HG03159 (cell line): ENCODE measurements at regions not wholly inside any gene's neighbourhood (a gene's known extent, or its start where the extent isn't known, plus 50 kb on each side); places are given as distances from the start of the nearest gene placed in this dataset.

ENCODE experiments used
- ATAC-seq: cut with Tn5 transposase; IDR thresholded peaks from one replicate; pipeline ENCODE4 v1.9.1; 2021; ENCODE audit warnings: mild to moderate bottlenecking, moderate library complexity; ENCODE audit not compliant: unreplicated experiment

- ATAC-seq = no peak
Observed at GRCh38 chr2:40896358-40896757, 444.5 kb upstream of the SLC8A1 start.

GRCh38 chr2:40914666-40915065 lies 462.8 kb upstream of the SLC8A1 start:
- ATAC-seq = no peak

GRCh38 chr2:40915651-40916050 lies 463.8 kb upstream of the SLC8A1 start:
- ATAC-seq = no peak

- ATAC-seq = no peak
Observed at GRCh38 chr2:40935349-40935748, 483.5 kb upstream of the SLC8A1 start.

- ATAC-seq = no peak
Observed at GRCh38 chr2:40937284-40937683, 485.4 kb upstream of the SLC8A1 start.

GRCh38 chr2:40953341-40953740 lies 501.5 kb upstream of the SLC8A1 start:
- ATAC-seq = no peak

- no peak for ATAC-seq
Observed at GRCh38 chr2:40955042-40955441, 503.2 kb upstream of the SLC8A1 start.

- ATAC-seq = no peak
Observed at GRCh38 chr2:40955635-40956034, 503.7 kb upstream of the SLC8A1 start.

- no peak for ATAC-seq
Observed at GRCh38 chr2:40957508-40957907, 505.6 kb upstream of the SLC8A1 start.

- no peak for ATAC-seq
Observed at GRCh38 chr2:40962026-40962425, 510.1 kb upstream of the SLC8A1 start.

- no peak for ATAC-seq
Observed at GRCh38 chr2:40964509-40965250, 512.8 kb upstream of the SLC8A1 start.

- ATAC-seq = no peak
Observed at GRCh38 chr2:40967451-40967850, 515.6 kb upstream of the SLC8A1 start.

GRCh38 chr2:40975151-40975550 lies 523.3 kb upstream of the SLC8A1 start:
- no peak for ATAC-seq

- ATAC-seq = no peak
Observed at GRCh38 chr2:40997362-40997761, 545.5 kb upstream of the SLC8A1 start.

- no peak for ATAC-seq
Observed at GRCh38 chr2:41000374-41000773, 548.5 kb upstream of the SLC8A1 start.

GRCh38 chr2:41000906-41001305 lies 549.0 kb upstream of the SLC8A1 start:
- ATAC-seq = no peak

GRCh38 chr2:41004700-41005099 lies 552.8 kb upstream of the SLC8A1 start:
- ATAC-seq = no peak

- no peak for ATAC-seq
Observed at GRCh38 chr2:41020358-41020757, 568.5 kb upstream of the SLC8A1 start.

GRCh38 chr2:41024816-41025215 lies 572.9 kb upstream of the SLC8A1 start:
- no peak for ATAC-seq

GRCh38 chr2:41026613-41027012 lies 574.7 kb upstream of the SLC8A1 start:
- ATAC-seq = peak; percentile 78

GRCh38 chr2:41027095-41027494 lies 575.2 kb upstream of the SLC8A1 start:
- ATAC-seq = no peak

GRCh38 chr2:41031282-41031681 lies 579.4 kb upstream of the SLC8A1 start:
- no peak for ATAC-seq

GRCh38 chr2:41032715-41033114 lies 580.8 kb upstream of the SLC8A1 start:
- ATAC-seq = no peak
